ENCODE measurements at regions not wholly inside any gene's neighbourhood (a gene's known extent, or its start where the extent isn't known, plus 50 kb on each side); places are given as distances from the start of the nearest gene placed in this dataset.

DNA sequence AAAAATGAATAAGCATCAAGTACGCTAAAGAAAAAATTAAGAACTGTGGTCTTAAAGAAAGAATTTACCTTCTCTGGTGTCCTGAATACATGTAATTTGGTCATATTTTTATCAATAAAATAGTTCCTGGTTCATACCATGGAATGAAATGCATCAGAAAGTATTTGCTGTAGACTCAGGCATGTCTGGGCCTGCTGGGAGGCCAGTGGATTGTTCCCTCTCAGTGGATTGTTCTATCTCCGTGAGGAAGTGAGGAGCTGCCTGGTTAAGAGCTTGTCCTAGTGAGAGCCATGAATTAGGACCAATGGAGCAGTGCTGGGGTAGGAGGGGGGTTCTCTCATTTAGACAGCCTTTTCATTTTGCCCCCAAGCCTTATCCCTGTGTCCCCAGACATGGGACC, 211.7 kb upstream of the HABP2 start:
- no peaks in the 10 kb centered on the region for H3K4me1 ChIP-seq
- H3K4me3 ChIP-seq = no peak overlapping the region
- no peaks in the 10 kb centered on the region for H3K9me3 ChIP-seq
- H3K36me3 ChIP-seq = no peaks in the 10 kb centered on the region
- H3K27me3 ChIP-seq = no peaks in the 10 kb centered on the region
- peak in 1 of 2 donors; percentile 29 for DNase-seq (ENCODE audit: low spot score in 2 of 2)
- TF ChIP-seq, protein P1, sequence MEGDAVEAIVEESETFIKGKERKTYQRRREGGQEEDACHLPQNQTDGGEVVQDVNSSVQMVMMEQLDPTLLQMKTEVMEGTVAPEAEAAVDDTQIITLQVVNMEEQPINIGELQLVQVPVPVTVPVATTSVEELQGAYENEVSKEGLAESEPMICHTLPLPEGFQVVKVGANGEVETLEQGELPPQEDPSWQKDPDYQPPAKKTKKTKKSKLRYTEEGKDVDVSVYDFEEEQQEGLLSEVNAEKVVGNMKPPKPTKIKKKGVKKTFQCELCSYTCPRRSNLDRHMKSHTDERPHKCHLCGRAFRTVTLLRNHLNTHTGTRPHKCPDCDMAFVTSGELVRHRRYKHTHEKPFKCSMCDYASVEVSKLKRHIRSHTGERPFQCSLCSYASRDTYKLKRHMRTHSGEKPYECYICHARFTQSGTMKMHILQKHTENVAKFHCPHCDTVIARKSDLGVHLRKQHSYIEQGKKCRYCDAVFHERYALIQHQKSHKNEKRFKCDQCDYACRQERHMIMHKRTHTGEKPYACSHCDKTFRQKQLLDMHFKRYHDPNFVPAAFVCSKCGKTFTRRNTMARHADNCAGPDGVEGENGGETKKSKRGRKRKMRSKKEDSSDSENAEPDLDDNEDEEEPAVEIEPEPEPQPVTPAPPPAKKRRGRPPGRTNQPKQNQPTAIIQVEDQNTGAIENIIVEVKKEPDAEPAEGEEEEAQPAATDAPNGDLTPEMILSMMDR (IDR thresholded peaks at IDR 0.05) = no peak
- TF ChIP-seq POLR2A (IDR thresholded peaks at IDR 0.05) (no peak), POLR2AphosphoS5 (IDR thresholded peaks at IDR 0.05) (no peak)
- intact Hi-C loops (cut with DNase I; ENCODE audit: low total_unique reads) = no loop called here
- no peak overlapping the region for H3K27ac ChIP-seq

DNA sequence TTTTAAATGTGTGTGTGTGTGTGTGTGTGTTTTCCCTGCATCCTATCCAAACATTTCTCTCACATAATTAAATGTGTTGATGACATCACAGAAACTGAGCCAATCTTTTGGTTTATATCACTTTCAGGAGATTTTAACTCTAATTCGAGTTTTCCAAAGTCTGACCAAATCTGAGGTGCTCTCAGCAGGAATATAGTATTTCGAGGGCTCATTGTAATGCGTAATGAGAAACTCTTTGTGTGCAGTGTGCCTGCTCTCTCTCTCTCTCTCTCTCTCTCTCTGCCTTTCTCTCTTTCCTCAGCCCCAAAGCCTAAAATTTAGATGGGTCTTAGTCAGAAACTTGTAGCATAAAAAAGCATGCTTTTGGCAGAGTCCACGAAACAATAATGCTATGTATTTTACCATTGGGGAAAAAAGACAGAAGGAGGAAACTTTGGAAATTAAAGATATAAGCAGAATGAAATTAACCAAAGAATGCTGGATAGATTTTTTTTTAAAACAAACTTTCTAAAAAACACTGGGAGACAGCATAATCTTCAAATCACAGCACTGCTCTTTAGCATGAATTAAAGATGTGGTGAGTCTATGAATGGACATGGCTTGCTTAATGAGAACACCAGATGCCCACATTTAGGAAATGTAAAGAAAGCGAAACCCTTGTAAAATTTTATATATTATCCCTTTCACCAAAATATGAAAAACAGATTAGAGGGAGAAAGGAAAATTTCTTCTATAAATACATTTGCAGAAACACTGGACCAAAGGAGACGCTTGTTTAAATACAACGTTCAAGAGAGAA, 206.8 kb upstream of the HABP2 start:
- Histone ChIP-seq H3K36me3 (no peaks in the 10 kb centered on the region), H3K27me3 (no peaks in the 10 kb centered on the region), H3K27ac (no peak overlapping the region), H3K4me3 (no peak overlapping the region), H3K9me3 (no peaks in the 10 kb centered on the region), H3K4me1 (no peaks in the 10 kb centered on the region)
- TF ChIP-seq, protein P1 (IDR thresholded peaks at IDR 0.05) = no peak
- no peak for TF ChIP-seq POLR2A (IDR thresholded peaks at IDR 0.05)
- no peak for TF ChIP-seq POLR2AphosphoS5 (IDR thresholded peaks at IDR 0.05)
- no peak for DNase-seq (ENCODE audit: low spot score in 2 of 2)
- intact Hi-C loops (cut with DNase I; ENCODE audit: low total_unique reads) = no loop called here

DNA sequence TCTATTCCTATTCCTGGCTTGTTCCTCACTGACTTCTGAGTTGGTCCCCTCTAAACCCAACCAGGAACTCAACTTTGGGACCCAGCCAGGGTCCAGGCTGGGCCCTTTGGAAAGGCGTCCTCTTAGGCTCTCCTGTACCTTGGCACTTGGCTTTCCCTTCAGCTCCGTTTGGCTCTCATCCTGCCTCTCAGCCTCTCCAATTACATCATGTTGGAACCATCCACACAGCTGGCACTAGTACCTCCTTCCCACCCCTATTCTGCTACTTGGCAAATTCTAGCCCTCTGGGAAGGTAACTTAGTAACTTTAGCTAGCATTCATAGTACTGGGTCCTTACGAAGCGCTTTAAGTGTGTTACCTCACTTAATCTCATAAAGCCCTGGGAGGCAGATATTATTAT, 205.3 kb upstream of the HABP2 start:
- Histone ChIP-seq H3K27me3 (no peaks in the 10 kb centered on the region), H3K9me3 (no peaks in the 10 kb centered on the region), H3K4me3 (no peak overlapping the region), H3K36me3 (no peaks in the 10 kb centered on the region), H3K4me1 (no peaks in the 10 kb centered on the region), H3K27ac (peak overlapping the region in 1 of 2 donors; percentile 46)
- DNase-seq (ENCODE audit: low spot score in 2 of 2) = peak in 1 of 2 donors; percentile 77
- TF ChIP-seq POLR2AphosphoS5 (IDR thresholded peaks at IDR 0.05) (no peak), POLR2A (IDR thresholded peaks at IDR 0.05) (no peak)
- TF ChIP-seq, protein P1 (IDR thresholded peaks at IDR 0.05) = no peak
- intact Hi-C loops (cut with DNase I; ENCODE audit: low total_unique reads) = no loop called here

DNA sequence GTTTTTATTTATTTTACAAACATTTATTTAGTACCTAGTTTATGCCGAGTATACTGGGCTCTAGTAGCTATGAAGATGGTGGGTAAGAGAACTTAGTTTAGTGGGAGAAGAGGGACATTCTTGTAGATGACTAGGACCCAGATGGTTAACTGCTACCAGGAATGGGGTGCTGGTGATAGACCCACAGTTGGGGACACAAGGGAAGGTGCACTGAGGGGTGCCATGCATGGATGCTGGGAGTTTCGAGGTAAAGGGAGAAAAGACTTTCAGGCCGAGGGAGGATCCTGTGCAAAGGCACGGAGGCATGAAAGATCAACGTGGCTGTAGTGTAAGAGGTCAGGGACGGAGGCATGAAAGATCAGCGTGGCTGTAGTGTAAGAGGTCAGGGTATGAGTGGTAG, 204.2 kb upstream of the HABP2 start:
- TF ChIP-seq POLR2A (IDR thresholded peaks at IDR 0.05) = no peak
- TF ChIP-seq, protein P1 (IDR thresholded peaks at IDR 0.05) = no peak
- no peak for TF ChIP-seq POLR2AphosphoS5 (IDR thresholded peaks at IDR 0.05)
- H3K9me3 ChIP-seq = no peaks in the 10 kb centered on the region
- no peak overlapping the region for H3K27ac ChIP-seq
- no peaks in the 10 kb centered on the region for H3K36me3 ChIP-seq
- DNase-seq (ENCODE audit: low spot score in 2 of 2) = no peak
- H3K4me1 ChIP-seq = no peaks in the 10 kb centered on the region
- no peak overlapping the region for H3K4me3 ChIP-seq
- H3K27me3 ChIP-seq = no peaks in the 10 kb centered on the region
- intact Hi-C loops (cut with DNase I; ENCODE audit: low total_unique reads) = no loop called here

DNA sequence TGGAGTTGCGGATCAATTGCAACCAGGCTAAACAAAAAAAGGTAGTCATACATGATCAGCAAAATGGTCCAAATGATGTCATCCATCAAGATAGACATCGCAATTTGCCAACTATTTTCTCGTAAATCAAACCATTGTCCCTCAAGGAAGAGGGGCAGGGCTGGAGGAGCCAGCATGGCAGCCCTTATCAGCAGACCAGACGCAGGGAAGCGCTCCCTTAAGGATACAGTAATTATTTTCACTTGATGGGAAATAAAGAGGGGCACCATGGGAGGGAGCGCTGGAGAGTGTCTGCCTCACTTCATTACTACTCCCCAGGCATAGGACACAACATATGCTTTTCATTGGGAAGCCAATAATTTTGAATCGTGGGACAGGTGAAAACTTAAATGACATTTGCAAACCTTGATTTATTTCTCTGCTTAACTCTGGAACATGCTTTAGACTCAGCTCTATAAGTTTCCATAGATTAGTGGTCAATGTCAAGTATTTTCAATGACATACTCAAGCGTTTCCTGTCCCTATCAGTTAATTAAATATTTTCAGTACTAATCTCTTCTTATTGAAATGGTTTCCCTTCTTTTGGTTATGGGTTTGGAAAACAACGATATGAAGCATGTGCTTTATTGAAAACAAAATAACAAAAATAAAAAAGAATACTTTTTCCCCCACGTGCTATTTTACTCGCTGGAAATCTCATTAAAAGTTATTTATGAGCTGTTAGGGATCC, 202.4 kb upstream of the HABP2 start:
- Histone ChIP-seq H3K9me3 (no peaks in the 10 kb centered on the region), H3K4me3 (no peak overlapping the region), H3K27ac (no peak overlapping the region), H3K27me3 (no peaks in the 10 kb centered on the region), H3K36me3 (no peaks in the 10 kb centered on the region), H3K4me1 (no peaks in the 10 kb centered on the region)
- intact Hi-C loops (cut with DNase I; ENCODE audit: low total_unique reads) = no loop called here
- DNase-seq (ENCODE audit: low spot score in 2 of 2) = no peak
- TF ChIP-seq POLR2A (IDR thresholded peaks at IDR 0.05) (no peak), POLR2AphosphoS5 (IDR thresholded peaks at IDR 0.05) (no peak)
- TF ChIP-seq, protein P1 (IDR thresholded peaks at IDR 0.05) = no peak
